ENCODE measurements at regions not wholly inside any gene's neighbourhood (a gene's known extent, or its start where the extent isn't known, plus 50 kb on each side); places are given as distances from the start of the nearest gene placed in this dataset.

DNA sequence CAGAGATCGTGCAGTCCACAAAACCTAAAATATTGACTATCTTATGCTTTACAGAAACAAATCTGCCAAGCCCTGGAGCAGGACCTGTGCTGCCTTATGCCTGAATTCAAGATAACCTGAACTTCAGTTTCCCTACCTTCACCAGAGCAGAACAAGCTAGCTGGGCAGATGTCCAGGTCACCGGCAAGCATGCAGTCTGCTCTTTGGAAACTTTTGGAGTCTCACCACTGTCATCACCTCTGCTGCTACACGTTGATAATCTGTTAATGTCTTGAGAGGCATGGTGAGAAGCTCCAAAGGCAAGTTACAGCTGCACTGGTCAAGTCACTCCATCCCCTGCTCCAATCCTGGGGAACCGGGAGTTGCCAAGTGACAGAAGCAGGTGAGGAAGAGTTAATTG lies 354.2 kb downstream of the RBM43 start:
- H3K4me2 ChIP-seq (ENCODE audit: low read length), result no peak overlapping the region
- H3K79me2 ChIP-seq (ENCODE audit: insufficient read depth, low read length), result no peaks in the 10 kb centered on the region
- H3K36me3 ChIP-seq (ENCODE audit: control insufficient read depth in 1 of 2, insufficient read depth in 2 of 2, low read length in 2 of 2), result no peaks in the 10 kb centered on the region
- intact Hi-C loops (cut with micrococcal nuclease), result no loop called here
- no peak for DNase-seq (ENCODE audit: low read depth, low spot score)
- ChIA-PET RAD21 (ENCODE audit: low non-redundant PET in 1 of 2, low total read pairs in 2 of 2, uncharacterized antibody in 2 of 2, unreplicated experiment in 2 of 2) (no interaction called here), POLR2A (no interaction called here), CTCF (no interaction called here)
- H2AFZ ChIP-seq (ENCODE audit: low read depth, low read length, poor library complexity, severe bottlenecking), result no peak overlapping the region
- no peaks in the 10 kb centered on the region for H4K20me1 ChIP-seq (ENCODE audit: insufficient read depth)
- H3K4me3 ChIP-seq (replicated peaks in 1 of 2; ENCODE audit: low read depth in 1 of 2, low read length in 2 of 2), result no peak overlapping the region
- TF ChIP-seq YY1 (IDR thresholded peaks at IDR 0.05; ENCODE audit: extremely low read depth, insufficient replicate concordance, low read depth, low read length), result no peak
- no peaks in the 10 kb centered on the region for H3K9me2 ChIP-seq (ENCODE audit: insufficient read depth)
- no peaks in the 10 kb centered on the region for H3K27me3 ChIP-seq (ENCODE audit: insufficient read depth, low read length)
- H3K27ac ChIP-seq (ENCODE audit: low read depth, low read length), result no peak overlapping the region
- no peaks in the 10 kb centered on the region for H3K4me1 ChIP-seq (ENCODE audit: control insufficient read depth in 1 of 2, insufficient read depth in 2 of 2, low read length in 2 of 2)
- no peak for ATAC-seq
- no peak overlapping the region for H3K9ac ChIP-seq (ENCODE audit: low read length)
- H3K9me3 ChIP-seq (ENCODE audit: control insufficient read depth in 1 of 2, insufficient read depth in 1 of 2, low read depth in 1 of 2, low read length in 2 of 2), result no peaks in the 10 kb centered on the region
- BruUV-seq (replicated peaks), result no TSS peak

DNA sequence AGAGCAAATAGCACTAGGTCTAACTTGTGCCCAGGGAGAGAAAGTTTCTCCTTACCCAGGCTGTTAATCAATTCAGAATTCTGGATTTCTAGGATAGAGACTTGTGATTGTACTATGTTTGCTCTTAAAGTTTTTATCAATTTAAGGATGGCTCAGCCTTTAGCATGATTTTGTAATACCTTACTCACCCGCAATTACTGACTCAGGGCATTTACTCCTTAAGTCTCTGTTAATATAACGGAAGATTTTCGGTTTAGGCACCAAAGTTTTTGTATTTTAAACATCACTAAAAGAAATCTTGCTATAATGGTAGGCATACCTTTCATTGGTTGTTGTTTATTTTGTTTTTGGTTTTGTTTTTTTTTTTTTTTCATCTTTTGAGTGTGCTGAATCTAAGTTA lies 358.2 kb downstream of the RBM43 start:
- Histone ChIP-seq H3K27ac (ENCODE audit: low read depth, low read length) (no peak overlapping the region), H3K9me3 (ENCODE audit: control insufficient read depth in 1 of 2, insufficient read depth in 1 of 2, low read depth in 1 of 2, low read length in 2 of 2) (no peaks in the 10 kb centered on the region), H2AFZ (ENCODE audit: low read depth, low read length, poor library complexity, severe bottlenecking) (no peak overlapping the region), H3K79me2 (ENCODE audit: insufficient read depth, low read length) (no peaks in the 10 kb centered on the region), H3K27me3 (ENCODE audit: insufficient read depth, low read length) (no peaks in the 10 kb centered on the region), H3K4me1 (ENCODE audit: control insufficient read depth in 1 of 2, insufficient read depth in 2 of 2, low read length in 2 of 2) (no peaks in the 10 kb centered on the region), H3K9me2 (ENCODE audit: insufficient read depth) (0 out of 2 replicates have a peak, but pooled peaks cover under 1% of the 10 kb centered on the region), H4K20me1 (ENCODE audit: insufficient read depth) (no peaks in the 10 kb centered on the region), H3K9ac (ENCODE audit: low read length) (no peak overlapping the region), H3K36me3 (ENCODE audit: control insufficient read depth in 1 of 2, insufficient read depth in 2 of 2, low read length in 2 of 2) (no peaks in the 10 kb centered on the region), H3K4me3 (replicated peaks in 1 of 2; ENCODE audit: low read depth in 1 of 2, low read length in 2 of 2) (no peak overlapping the region), H3K4me2 (ENCODE audit: low read length) (no peak overlapping the region)
- POLR2A ChIA-PET, result no interaction called here
- DNase-seq (ENCODE audit: low read depth, low spot score) (no peak), ATAC-seq (no peak)
- no TSS peak for BruUV-seq (replicated peaks)
- RAD21 ChIA-PET (ENCODE audit: low non-redundant PET in 1 of 2, low total read pairs in 2 of 2, uncharacterized antibody in 2 of 2, unreplicated experiment in 2 of 2), result no interaction called here
- no peak for TF ChIP-seq POLR2A (IDR thresholded peaks at IDR 0.05; ENCODE audit: borderline replicate concordance, extremely low read depth, insufficient read depth, insufficient read length)
- no peak for TF ChIP-seq EZH2phosphoT487 (IDR thresholded peaks at IDR 0.05; ENCODE audit: borderline replicate concordance)
- TF ChIP-seq, protein P1, sequence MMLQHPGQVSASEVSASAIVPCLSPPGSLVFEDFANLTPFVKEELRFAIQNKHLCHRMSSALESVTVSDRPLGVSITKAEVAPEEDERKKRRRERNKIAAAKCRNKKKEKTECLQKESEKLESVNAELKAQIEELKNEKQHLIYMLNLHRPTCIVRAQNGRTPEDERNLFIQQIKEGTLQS (IDR thresholded peaks at IDR 0.05), result no peak
- TF ChIP-seq, protein P2, sequence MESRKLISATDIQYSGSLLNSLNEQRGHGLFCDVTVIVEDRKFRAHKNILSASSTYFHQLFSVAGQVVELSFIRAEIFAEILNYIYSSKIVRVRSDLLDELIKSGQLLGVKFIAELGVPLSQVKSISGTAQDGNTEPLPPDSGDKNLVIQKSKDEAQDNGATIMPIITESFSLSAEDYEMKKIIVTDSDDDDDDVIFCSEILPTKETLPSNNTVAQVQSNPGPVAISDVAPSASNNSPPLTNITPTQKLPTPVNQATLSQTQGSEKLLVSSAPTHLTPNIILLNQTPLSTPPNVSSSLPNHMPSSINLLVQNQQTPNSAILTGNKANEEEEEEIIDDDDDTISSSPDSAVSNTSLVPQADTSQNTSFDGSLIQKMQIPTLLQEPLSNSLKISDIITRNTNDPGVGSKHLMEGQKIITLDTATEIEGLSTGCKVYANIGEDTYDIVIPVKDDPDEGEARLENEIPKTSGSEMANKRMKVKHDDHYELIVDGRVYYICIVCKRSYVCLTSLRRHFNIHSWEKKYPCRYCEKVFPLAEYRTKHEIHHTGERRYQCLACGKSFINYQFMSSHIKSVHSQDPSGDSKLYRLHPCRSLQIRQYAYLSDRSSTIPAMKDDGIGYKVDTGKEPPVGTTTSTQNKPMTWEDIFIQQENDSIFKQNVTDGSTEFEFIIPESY (IDR thresholded peaks at IDR 0.05; ENCODE audit: extremely low read depth, insufficient replicate concordance, low read length), result no peak
- CTCF ChIA-PET, result no interaction called here
- intact Hi-C loops (cut with micrococcal nuclease), result no loop called here
